C4-2B (cell line): ENCODE measurements at regions not wholly inside any gene's neighbourhood (a gene's known extent, or its start where the extent isn't known, plus 50 kb on each side); places are given as distances from the start of the nearest gene placed in this dataset.

Experiments used
- CTCF ChIP-seq: fragments of 450-650 bp; conservative IDR thresholded peaks from 2 replicates; pipeline ENCODE4 v1.5.1; 2017; ENCODE audit warnings: mild to moderate bottlenecking
- ZFX ChIP-seq: fragments of 450-650 bp; IDR thresholded peaks from 2 replicates; pipeline ENCODE4 v1.6.1; 2017

- TF ChIP-seq CTCF (no peak), ZFX (no peak)
Observed at GRCh38 chr5:165735388-165735787, 2230.0 kb downstream of the MAT2B start.
